Spleen (tissue), 7 donors: ENCODE measurements at regions not wholly inside any gene's neighbourhood (a gene's known extent, or its start where the extent isn't known, plus 50 kb on each side); places are given as distances from the start of the nearest gene placed in this dataset.

Experiments
- POLR2AphosphoS5 ChIP-seq, 3 donors: sonication (generic); formaldehyde crosslinking; IDR thresholded peaks; one replicate each; pipeline ENCODE4 v1.5.1; 2017; ENCODE audit warnings: antibody characterized with exemption in 3 of 3
- TF ChIP-seq, protein P1 (sequence below), 11 experiments: fragments of 200-600 bp in 7 of 11; fragments of 450-650 bp in 4 of 11; sonication (generic) in 4 of 11; IDR thresholded peaks in 8 of 11; conservative IDR thresholded peaks in 3 of 11; 1 replicate in 7 of 11; 2 replicates in 4 of 11; pipeline versions ENCODE4 v1.4.0 to v1.8.0; 2016 to 2021; ENCODE audit warnings: antibody characterized with exemption in 11 of 11, inconsistent platforms in 4 of 11, mild to moderate bottlenecking in 1 of 11
- donor health status: DM: no; HTN: no; CAD: no; lungs with moderate emphysema.
- donor health status: DM: no; HTN: no; CAD: no.
- donor health status: DM: no; HTN: no; CAD: no.

DNA sequence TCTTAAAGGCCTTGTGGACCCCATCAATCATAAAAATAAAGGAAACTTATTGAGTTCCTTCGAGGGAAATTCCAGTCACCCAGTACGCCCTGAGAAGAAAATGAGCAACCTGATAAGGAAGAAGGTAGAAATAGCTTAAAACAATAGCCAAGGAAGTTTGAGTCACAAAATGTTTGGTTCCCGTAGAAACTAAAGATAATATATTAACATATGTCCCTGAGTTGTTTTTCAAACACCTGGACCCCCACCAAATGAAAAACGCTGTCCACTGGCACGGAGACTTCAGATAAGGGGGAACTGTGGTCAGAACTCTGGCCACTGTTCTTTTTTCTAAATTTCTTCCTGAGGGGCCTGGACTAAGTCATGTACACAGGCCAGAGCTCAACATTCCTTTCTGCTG, 669.1 kb downstream of the ADCYAP1 start:
- TF ChIP-seq, protein P1, sequence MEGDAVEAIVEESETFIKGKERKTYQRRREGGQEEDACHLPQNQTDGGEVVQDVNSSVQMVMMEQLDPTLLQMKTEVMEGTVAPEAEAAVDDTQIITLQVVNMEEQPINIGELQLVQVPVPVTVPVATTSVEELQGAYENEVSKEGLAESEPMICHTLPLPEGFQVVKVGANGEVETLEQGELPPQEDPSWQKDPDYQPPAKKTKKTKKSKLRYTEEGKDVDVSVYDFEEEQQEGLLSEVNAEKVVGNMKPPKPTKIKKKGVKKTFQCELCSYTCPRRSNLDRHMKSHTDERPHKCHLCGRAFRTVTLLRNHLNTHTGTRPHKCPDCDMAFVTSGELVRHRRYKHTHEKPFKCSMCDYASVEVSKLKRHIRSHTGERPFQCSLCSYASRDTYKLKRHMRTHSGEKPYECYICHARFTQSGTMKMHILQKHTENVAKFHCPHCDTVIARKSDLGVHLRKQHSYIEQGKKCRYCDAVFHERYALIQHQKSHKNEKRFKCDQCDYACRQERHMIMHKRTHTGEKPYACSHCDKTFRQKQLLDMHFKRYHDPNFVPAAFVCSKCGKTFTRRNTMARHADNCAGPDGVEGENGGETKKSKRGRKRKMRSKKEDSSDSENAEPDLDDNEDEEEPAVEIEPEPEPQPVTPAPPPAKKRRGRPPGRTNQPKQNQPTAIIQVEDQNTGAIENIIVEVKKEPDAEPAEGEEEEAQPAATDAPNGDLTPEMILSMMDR (IDR thresholded peaks at IDR 0.05 in 8 of 11, conservative IDR thresholded peaks at IDR 0.05 in 3 of 11) = no peak
- TF ChIP-seq POLR2AphosphoS5 (IDR thresholded peaks at IDR 0.05) = no peak
